Sigmoid colon (tissue), 6 donors: ENCODE measurements at regions not wholly inside any gene's neighbourhood (a gene's known extent, or its start where the extent isn't known, plus 50 kb on each side); places are given as distances from the start of the nearest gene placed in this dataset.

Experiments
- DNase-seq: peaks from one replicate; pipeline ENCODE4 v3.0.0-alpha.2; 2019
- H3K27ac ChIP-seq, 4 donors: fragments of 200-600 bp; sonication (generic); one replicate each; pipeline ENCODE4 v1.5.1; 2016 to 2019; ENCODE audit warnings: mild to moderate bottlenecking in 1 of 4
- H3K27me3 ChIP-seq, 3 donors: fragments of 200-600 bp; sonication (generic); one replicate each; pipeline ENCODE4 v1.5.1; 2019; ENCODE audit warnings: mild to moderate bottlenecking in 1 of 3
- H3K36me3 ChIP-seq, 4 donors: fragments of 200-600 bp; sonication (generic); one replicate each; pipeline ENCODE4 v1.5.1; 2016 to 2019
- H3K4me1 ChIP-seq, 4 donors: fragments of 200-600 bp; sonication (generic); one replicate each; pipeline ENCODE4 v1.5.1; 2017 to 2019
- H3K4me3 ChIP-seq, 4 donors: fragments of 200-600 bp; sonication (generic); one replicate each; pipeline ENCODE4 v1.5.1; 2017 to 2019; ENCODE audit warnings: mild to moderate bottlenecking in 2 of 4, moderate library complexity in 1 of 4
- H3K9me3 ChIP-seq, 4 donors: fragments of 200-600 bp in 3 of 4; sonication (generic) in 3 of 4; one replicate each; pipeline versions ENCODE4 v1.5.1 to v1.6.1; 2013 to 2019
- EP300 ChIP-seq, 4 donors: sonication (generic); formaldehyde crosslinking; IDR thresholded peaks; one replicate each; pipeline ENCODE4 v1.6.1; 2017; ENCODE audit warnings: antibody characterized with exemption in 4 of 4
- POLR2A ChIP-seq, 2 donors: fragments of 450-650 bp; IDR thresholded peaks; one replicate each; pipeline ENCODE4 v1.6.1; 2016; ENCODE audit warnings: antibody characterized with exemption in 2 of 2, mild to moderate bottlenecking in 2 of 2, moderate library complexity in 2 of 2
- POLR2AphosphoS5 ChIP-seq, 4 donors: sonication (generic); formaldehyde crosslinking; IDR thresholded peaks; one replicate each; pipeline ENCODE4 v1.6.1; 2017; ENCODE audit warnings: antibody characterized with exemption in 4 of 4
- WGBS, 2 donors: extraction: QIAGEN DNeasy Blood & Tissue Kit; methylation state at CpG; one replicate each; pipeline ENCODE4 v1.1.7; 2013; 5-methylcytosine and 5-hydroxymethylcytosine counted together
- intact Hi-C: fragments of 100-400 bp; cut with DNase I; formaldehyde crosslinking; loops from one replicate; pipeline ENCODE4 v1.15.1; 2023
- TF ChIP-seq, protein P1 (sequence below), 4 experiments: fragments of 450-650 bp in 3 of 4; fragments of 200-600 bp in 1 of 4; IDR thresholded peaks; one replicate each; pipeline ENCODE4 v1.5.1; 2016 to 2019; ENCODE audit warnings: antibody characterized with exemption in 4 of 4, mild to moderate bottlenecking in 3 of 4, moderate library complexity in 2 of 4
- donor health status: healthy with polysubstance abuse.
- donor health status: healthy.

- Histone ChIP-seq H3K4me3 (no peak overlapping the region), H3K27ac (no peak overlapping the region), H3K4me1 (peaks cover 0 to 13% (median 3%) of the 10 kb centered on the region in 4 donors), H3K27me3 (no peaks in the 10 kb centered on the region), H3K36me3 (no peaks in the 10 kb centered on the region), H3K9me3 (no peaks in the 10 kb centered on the region)
- TF ChIP-seq EP300 (IDR thresholded peaks at IDR 0.05) (no peak), POLR2AphosphoS5 (IDR thresholded peaks at IDR 0.05) (no peak), POLR2A (IDR thresholded peaks at IDR 0.05) (no peak)
- TF ChIP-seq, protein P1, sequence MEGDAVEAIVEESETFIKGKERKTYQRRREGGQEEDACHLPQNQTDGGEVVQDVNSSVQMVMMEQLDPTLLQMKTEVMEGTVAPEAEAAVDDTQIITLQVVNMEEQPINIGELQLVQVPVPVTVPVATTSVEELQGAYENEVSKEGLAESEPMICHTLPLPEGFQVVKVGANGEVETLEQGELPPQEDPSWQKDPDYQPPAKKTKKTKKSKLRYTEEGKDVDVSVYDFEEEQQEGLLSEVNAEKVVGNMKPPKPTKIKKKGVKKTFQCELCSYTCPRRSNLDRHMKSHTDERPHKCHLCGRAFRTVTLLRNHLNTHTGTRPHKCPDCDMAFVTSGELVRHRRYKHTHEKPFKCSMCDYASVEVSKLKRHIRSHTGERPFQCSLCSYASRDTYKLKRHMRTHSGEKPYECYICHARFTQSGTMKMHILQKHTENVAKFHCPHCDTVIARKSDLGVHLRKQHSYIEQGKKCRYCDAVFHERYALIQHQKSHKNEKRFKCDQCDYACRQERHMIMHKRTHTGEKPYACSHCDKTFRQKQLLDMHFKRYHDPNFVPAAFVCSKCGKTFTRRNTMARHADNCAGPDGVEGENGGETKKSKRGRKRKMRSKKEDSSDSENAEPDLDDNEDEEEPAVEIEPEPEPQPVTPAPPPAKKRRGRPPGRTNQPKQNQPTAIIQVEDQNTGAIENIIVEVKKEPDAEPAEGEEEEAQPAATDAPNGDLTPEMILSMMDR (IDR thresholded peaks at IDR 0.05): no peak
- 13 to 49% methylated on average over 2 of the region's 2 CpGs for WGBS, 2 donors
- intact Hi-C loops: no loop called here
- no peak for DNase-seq
Observed at GRCh38 chr4:148850257-148850995, 408.2 kb upstream of the NR3C2 start.

- WGBS, 2 donors: 96 to 97% methylated on average over 2 of the region's 2 CpGs
- H3K4me1 ChIP-seq: peaks cover 0 to 13% (median 3%) of the 10 kb centered on the region in 4 donors
- no peaks in the 10 kb centered on the region for H3K27me3 ChIP-seq
- no peak overlapping the region for H3K27ac ChIP-seq
- no peak overlapping the region for H3K4me3 ChIP-seq
- no peaks in the 10 kb centered on the region for H3K36me3 ChIP-seq
- no peak for DNase-seq
- no peaks in the 10 kb centered on the region for H3K9me3 ChIP-seq
- intact Hi-C loops: no loop called here
- TF ChIP-seq EP300 (IDR thresholded peaks at IDR 0.05) (no peak), POLR2AphosphoS5 (IDR thresholded peaks at IDR 0.05) (no peak), POLR2A (IDR thresholded peaks at IDR 0.05) (no peak)
- TF ChIP-seq, protein P1 (IDR thresholded peaks at IDR 0.05): no peak
Observed at GRCh38 chr4:148849581-148849980, 407.4 kb upstream of the NR3C2 start.

DNA sequence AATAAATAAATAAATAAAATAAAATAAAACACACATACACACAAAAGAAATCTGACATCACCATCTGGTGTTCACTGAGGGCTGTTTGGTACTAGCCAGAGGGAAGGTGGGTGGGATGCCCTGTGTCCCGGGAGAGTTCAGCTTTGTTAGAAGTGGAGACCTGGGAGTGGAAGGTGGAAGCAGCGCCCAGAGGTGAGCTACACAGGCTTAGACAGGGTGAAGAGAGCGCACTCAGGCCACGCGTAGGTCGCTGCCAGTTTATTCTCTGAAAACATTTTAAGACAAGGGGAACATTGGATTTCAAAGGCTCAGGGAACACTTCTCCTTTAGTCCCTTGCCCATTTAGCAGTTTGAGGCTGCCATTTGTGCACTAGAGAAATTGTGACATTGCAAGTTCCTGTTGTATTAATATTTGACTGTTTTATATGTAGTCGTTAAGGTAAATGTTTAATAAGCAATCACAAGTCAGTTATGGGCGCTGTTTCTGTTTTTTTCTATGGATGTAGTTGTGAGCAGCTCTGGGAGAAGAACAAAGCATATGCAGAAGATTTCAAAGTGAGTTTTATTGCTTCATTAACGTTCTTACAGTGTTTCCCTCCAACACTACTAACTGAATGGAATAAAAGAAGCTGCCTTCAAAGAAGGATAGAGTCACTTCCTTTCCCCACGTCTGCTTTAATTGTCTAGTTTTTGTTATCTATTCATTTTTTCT, 405.5 kb upstream of the NR3C2 start:
- TF ChIP-seq POLR2AphosphoS5 (IDR thresholded peaks at IDR 0.05) (no peak), POLR2A (IDR thresholded peaks at IDR 0.05) (no peak), EP300 (IDR thresholded peaks at IDR 0.05) (no peak)
- TF ChIP-seq, protein P1 (IDR thresholded peaks at IDR 0.05): no peak
- H3K9me3 ChIP-seq: no peaks in the 10 kb centered on the region
- WGBS, 2 donors: 19 to 62% methylated on average over 10 of the region's 10 CpGs
- H3K4me3 ChIP-seq: no peak overlapping the region
- no peaks in the 10 kb centered on the region for H3K27me3 ChIP-seq
- H3K4me1 ChIP-seq: peaks cover 0 to 13% (median 1%) of the 10 kb centered on the region in 4 donors
- H3K27ac ChIP-seq: no peak overlapping the region
- no peaks in the 10 kb centered on the region for H3K36me3 ChIP-seq
- DNase-seq: no peak
- intact Hi-C loops: no loop called here

- WGBS, 2 donors: 44 to 91% methylated on average over 1 of the region's 1 CpG
- DNase-seq: no peak
- no peak overlapping the region for H3K4me3 ChIP-seq
- TF ChIP-seq POLR2A (IDR thresholded peaks at IDR 0.05): no peak
- no peak for TF ChIP-seq POLR2AphosphoS5 (IDR thresholded peaks at IDR 0.05)
- TF ChIP-seq, protein P1 (IDR thresholded peaks at IDR 0.05): no peak
- no peak for TF ChIP-seq EP300 (IDR thresholded peaks at IDR 0.05)
- peaks cover 0 to 19% (median 5%) of the 10 kb centered on the region in 4 donors for H3K4me1 ChIP-seq
- H3K27me3 ChIP-seq: no peaks in the 10 kb centered on the region
- H3K27ac ChIP-seq: no peak overlapping the region
- no peaks in the 10 kb centered on the region for H3K36me3 ChIP-seq
- H3K9me3 ChIP-seq: no peaks in the 10 kb centered on the region
- intact Hi-C loops: no loop called here
Observed at GRCh38 chr4:148845609-148846008, 403.4 kb upstream of the NR3C2 start.
